Liver (tissue), 3 donors: ENCODE measurements at regions not wholly inside any gene's neighbourhood (a gene's known extent, or its start where the extent isn't known, plus 50 kb on each side); places are given as distances from the start of the nearest gene placed in this dataset.

Source experiments
- ATF3 ChIP-seq: IDR thresholded peaks from 2 replicates; pipeline ENCODE4 v1.6.1; 2016; ENCODE audit warnings: antibody characterized with exemption
- JUND ChIP-seq, 2 donors: IDR thresholded peaks; 2 replicates each; pipeline ENCODE4 v1.6.1; 2016; ENCODE audit warnings: antibody characterized with exemption in 2 of 2
- MAX ChIP-seq: IDR thresholded peaks from 2 replicates; pipeline ENCODE4 v1.6.1; 2016; ENCODE audit warnings: antibody characterized with exemption
- RAD21 ChIP-seq, 2 donors: IDR thresholded peaks; 2 replicates each; pipeline ENCODE4 v1.6.1; 2016; ENCODE audit warnings: antibody characterized with exemption in 2 of 2, mild to moderate bottlenecking in 2 of 2
- RXRA ChIP-seq, 2 donors: IDR thresholded peaks; 2 replicates each; pipeline ENCODE4 v1.6.1; 2017 to 2018; ENCODE audit warnings: antibody characterized with exemption in 2 of 2, mild to moderate bottlenecking in 1 of 2
- SP1 ChIP-seq: IDR thresholded peaks from 2 replicates; pipeline ENCODE4 v1.6.1; 2018; ENCODE audit warnings: antibody characterized with exemption, mild to moderate bottlenecking
- TAF1 ChIP-seq: conservative IDR thresholded peaks from 2 replicates; pipeline ENCODE4 v1.6.1; 2016; ENCODE audit warnings: antibody characterized with exemption, mild to moderate bottlenecking
- YY1 ChIP-seq: IDR thresholded peaks from 2 replicates; pipeline ENCODE4 v1.6.1; 2016; ENCODE audit warnings: antibody characterized with exemption, mild to moderate bottlenecking
- TF ChIP-seq, protein P1 (sequence below): fragments of 150-350 bp; IDR thresholded peaks from 2 replicates; pipeline ENCODE4 v1.5.1; 2017; ENCODE audit warnings: improper control_type of control experiment, low read depth, low read length; ENCODE audit not compliant: missing input control
- TF ChIP-seq, protein P2 (sequence below): IDR thresholded peaks from 2 replicates; pipeline ENCODE4 v1.6.1; 2016; ENCODE audit warnings: antibody characterized with exemption, mild to moderate bottlenecking
- donor health status: healthy.
- donor health status: healthy.

DNA sequence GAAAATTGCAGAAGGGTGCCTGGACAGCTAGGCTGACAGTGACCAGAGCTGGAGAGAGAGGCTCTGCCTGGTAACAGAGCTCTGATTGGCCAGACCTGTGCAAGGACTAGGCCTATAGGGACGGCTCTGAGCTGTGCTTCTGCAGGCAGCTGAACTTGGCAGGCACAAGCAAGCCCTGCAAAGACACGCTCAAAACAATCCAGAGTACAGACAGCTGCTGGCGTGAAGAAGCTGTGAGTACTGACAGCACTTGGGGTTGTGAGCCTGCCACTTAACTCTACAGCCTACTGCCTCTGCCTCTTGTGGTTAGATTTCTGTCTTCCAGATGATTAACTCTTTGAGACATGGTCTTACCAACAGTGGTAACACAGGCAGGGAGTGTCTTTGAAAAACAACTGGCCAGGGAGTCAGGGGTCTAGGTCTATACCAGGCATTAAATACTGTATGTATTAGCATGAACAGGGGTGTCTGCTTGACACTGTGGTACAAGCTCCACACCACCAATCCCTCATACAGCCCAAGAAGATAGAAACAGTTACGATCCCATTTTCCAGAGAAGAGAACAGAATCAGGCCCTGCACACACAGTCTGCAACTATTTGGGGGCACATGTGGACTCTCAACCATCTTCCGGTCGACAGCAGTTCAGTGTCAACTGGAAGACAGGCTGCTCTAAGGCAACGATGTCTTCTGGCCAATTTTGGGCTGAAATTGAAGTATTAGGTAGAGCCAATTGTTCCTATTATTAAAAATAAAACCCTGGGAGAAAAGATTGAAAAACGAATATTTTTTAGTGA, 568.4 kb downstream of the TNS1 start:
- TF ChIP-seq, protein P1, sequence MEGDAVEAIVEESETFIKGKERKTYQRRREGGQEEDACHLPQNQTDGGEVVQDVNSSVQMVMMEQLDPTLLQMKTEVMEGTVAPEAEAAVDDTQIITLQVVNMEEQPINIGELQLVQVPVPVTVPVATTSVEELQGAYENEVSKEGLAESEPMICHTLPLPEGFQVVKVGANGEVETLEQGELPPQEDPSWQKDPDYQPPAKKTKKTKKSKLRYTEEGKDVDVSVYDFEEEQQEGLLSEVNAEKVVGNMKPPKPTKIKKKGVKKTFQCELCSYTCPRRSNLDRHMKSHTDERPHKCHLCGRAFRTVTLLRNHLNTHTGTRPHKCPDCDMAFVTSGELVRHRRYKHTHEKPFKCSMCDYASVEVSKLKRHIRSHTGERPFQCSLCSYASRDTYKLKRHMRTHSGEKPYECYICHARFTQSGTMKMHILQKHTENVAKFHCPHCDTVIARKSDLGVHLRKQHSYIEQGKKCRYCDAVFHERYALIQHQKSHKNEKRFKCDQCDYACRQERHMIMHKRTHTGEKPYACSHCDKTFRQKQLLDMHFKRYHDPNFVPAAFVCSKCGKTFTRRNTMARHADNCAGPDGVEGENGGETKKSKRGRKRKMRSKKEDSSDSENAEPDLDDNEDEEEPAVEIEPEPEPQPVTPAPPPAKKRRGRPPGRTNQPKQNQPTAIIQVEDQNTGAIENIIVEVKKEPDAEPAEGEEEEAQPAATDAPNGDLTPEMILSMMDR = no peak
- TF ChIP-seq, protein P2, sequence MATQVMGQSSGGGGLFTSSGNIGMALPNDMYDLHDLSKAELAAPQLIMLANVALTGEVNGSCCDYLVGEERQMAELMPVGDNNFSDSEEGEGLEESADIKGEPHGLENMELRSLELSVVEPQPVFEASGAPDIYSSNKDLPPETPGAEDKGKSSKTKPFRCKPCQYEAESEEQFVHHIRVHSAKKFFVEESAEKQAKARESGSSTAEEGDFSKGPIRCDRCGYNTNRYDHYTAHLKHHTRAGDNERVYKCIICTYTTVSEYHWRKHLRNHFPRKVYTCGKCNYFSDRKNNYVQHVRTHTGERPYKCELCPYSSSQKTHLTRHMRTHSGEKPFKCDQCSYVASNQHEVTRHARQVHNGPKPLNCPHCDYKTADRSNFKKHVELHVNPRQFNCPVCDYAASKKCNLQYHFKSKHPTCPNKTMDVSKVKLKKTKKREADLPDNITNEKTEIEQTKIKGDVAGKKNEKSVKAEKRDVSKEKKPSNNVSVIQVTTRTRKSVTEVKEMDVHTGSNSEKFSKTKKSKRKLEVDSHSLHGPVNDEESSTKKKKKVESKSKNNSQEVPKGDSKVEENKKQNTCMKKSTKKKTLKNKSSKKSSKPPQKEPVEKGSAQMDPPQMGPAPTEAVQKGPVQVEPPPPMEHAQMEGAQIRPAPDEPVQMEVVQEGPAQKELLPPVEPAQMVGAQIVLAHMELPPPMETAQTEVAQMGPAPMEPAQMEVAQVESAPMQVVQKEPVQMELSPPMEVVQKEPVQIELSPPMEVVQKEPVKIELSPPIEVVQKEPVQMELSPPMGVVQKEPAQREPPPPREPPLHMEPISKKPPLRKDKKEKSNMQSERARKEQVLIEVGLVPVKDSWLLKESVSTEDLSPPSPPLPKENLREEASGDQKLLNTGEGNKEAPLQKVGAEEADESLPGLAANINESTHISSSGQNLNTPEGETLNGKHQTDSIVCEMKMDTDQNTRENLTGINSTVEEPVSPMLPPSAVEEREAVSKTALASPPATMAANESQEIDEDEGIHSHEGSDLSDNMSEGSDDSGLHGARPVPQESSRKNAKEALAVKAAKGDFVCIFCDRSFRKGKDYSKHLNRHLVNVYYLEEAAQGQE = no peak
- no peak for TF ChIP-seq YY1
- TF ChIP-seq SP1 = peak; percentile 53
- TF ChIP-seq ATF3 = no peak
- no peak for TF ChIP-seq JUND (IDR thresholded peaks at IDR 0.05)
- TF ChIP-seq RAD21 (IDR thresholded peaks at IDR 0.05) = no peak
- TF ChIP-seq TAF1 = no peak
- peak in 1 of 2 donors; percentile 5 for TF ChIP-seq RXRA (IDR thresholded peaks at IDR 0.05)
- no peak for TF ChIP-seq MAX
